IPS-NIHi7 (cell line): ENCODE measurements at regions not wholly inside any gene's neighbourhood (a gene's known extent, or its start where the extent isn't known, plus 50 kb on each side); places are given as distances from the start of the nearest gene placed in this dataset.

Experiments
- DNase-seq: peaks from one replicate; pipeline ENCODE4 v3.0.0; 2012; ENCODE audit warnings: mixed read lengths; ENCODE audit errors: extremely low spot score

DNA sequence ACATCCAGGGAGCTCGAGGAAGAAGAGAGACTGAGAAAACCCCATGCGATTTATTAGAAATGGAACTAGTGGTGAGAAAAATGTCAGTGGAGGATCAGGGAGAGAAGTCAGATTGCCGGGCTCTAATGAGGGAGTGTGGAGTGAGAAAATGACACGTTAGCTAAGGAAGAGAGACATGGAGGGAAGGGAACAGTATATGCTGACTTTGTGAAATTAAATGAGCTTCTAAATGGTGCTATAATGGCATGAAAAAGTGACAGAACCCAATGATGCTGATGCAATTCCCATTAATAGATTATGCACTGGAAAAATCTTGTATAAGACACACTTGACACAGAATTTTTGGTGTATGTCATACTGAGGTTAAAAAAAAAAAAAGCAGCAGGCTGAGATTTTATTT is 112.6 kb downstream of the HSPH1 start:
- DNase-seq, result no peak

DNA sequence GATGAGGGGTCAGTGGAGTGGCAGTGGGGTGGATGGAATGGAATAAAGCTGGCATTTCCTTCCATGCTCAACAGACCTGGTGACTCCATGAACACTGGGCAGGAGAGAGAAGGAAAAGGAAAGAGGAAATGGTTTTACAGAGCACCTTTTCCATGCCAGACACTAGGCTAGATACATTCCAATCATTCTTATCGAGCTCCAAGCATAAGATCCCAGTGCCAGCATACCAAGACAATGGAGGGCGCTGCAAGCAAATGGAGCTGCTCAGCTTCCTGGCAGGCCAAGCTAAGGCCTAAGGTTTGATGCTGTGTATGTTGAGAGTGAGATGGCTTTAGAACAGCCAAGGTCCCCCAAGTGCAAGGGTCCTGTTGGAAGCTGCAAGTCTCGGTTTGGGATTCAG is 113.2 kb downstream of the HSPH1 start:
- DNase-seq, result peak; percentile 36

DNA sequence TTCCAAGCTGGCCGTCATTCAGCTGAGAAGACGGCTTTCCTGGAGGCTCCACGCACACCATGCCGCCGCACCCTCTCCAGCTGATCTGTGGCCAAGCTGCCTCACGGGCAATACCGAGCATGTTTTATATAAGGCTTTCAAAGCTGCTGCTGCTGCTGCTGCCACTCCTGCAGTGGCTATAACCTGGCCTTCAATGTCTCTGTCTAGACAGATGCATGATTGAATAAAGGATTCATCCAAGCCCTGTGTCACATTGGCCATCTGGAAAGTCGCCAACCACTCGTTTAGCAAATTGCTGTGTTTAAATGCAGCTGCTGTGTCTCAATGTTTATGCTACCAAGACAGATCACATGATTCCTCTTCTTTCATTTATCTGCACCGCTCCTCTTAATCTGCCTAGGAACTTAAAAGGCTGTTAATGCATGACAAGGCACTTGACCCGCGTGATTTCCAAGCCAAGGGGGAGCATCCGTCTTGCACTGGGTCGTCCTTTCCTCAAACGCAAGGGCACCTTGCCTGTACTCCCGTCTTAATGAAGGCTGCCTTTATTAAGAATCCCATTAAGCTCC is 114.3 kb downstream of the TEX26 start:
- no peak for DNase-seq

DNA sequence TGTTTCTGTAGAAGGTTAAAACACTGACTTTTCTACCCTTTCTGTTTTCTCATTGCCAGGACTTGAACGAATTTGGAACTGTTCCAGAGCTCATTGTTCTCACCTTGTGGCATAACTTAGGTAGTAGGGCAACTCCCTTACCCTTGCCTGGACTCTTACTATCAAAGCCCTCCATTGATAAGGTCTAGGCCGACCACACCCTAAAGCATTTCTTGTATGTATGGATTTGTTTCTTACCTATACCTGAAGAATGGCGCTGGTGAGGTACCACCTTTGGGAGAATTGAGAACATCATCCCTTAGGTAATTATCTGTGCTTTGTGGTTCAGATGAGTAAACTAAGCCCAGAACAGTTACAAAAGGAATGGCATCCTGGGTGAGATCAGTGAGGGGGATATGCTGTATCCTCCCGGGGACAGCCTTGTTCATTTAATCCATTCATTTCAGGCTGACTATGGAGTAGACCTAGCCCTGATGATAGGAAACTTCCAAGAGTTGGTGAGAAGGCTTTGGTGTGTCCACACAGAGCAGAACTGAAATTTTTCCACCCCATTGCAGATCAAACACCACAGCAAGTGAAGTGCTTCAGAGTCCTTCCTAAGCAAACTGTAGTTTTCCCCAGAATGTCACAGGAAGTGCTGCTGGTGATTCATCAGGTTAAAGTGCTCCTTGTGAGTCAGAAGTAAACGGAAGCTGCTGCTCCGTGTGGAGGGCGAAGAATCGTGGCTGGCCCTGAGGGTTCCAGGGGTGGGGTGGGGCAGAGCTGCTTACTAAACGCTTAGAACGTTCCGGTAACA is 113.0 kb downstream of the TEX26 start:
- peak; percentile 54 for DNase-seq

DNA sequence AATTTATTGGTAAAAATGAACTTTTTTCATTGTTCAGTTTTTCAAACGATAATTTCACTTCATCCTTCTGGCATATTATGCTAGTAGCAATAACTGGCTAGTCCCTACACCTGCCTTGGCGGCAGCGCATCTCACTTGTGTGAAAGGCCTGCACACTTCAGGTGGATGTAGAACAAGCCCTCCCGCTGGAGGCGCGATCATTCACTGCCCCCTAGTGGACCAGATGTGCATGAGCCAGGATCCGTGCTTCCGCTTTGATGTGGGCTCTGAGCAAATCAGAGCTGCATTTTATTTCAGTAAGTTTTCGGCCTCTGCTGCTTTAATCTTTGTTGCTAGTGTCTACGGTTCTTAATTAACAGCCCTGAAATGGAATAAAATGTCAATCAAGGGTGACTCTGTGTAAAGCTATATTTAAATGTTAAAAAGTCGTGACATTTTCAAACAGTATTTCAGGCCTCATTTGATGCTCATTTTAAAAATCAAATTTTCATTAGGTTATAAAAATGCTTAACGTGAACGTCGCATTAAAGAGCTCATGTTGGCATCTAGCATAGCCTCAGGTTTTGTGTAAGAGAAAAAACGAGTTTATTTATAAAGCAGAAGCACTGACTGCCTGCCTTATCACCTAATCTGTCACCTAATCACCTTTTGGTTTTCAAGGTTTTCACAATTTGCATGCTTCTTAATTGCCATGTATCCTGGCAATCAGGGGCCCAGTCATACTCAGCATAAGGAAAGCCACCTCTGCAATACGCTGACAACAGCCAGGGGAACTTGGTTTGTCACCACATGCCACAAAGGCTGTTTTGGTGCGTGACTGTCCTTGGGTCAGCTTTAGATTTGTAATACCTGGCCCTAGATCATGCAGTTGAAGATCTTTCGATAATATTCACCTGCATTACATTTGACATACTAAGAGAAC is 112.2 kb downstream of the TEX26 start:
- DNase-seq, result peak; percentile 87

DNA sequence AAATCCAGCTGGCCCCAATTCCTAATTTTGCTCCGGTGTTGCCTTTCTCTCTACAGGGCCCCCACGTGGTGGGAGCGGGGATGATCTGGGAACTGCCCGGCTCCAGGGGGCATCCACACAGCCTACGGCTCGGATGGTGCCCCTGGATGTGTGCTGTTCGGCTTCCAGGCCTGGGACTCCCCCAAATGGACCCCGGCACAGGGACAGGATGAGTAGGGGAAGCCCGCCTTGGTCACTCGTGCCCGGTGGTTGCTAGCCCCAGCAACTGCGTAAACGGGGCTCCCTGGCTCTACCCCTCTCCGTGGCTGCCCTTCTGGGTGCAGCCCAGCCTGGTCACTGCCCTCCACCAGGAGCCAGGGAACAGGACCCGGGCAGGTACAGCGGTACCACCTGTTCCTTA is 111.5 kb downstream of the TEX26 start:
- DNase-seq, result peak; percentile 66

DNA sequence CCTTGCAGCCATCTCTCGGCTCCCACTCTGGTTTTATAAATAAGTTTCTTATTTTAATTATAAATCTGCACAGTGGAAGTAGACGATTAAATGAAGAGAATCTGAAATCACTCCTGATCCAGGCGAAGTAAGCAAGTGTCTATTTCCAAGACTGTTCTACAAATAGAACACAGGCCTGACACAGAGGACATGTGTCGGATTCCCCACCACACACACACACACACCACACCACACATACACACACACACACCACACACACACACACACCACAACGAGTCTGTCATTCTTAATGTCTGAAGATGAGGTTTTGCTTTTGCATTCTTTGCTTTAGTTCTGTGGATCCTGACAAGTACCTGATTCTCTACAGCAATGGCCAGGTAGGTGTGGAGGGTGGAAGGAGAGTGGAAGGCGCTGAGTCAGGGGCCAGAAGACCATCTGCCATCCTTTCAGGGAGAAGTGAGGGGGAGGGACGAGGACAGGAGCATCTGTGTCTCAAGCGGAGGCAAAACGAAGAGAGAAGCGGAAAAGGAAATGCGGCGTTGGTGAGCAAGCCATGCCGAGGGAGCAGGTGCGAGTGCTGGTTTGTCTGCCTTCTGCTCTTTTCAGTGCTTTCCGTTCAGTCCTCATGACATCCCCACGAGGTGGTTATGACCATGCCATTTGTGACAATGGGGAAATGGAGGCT is 110.2 kb downstream of the TEX26 start:
- DNase-seq, result no peak

DNA sequence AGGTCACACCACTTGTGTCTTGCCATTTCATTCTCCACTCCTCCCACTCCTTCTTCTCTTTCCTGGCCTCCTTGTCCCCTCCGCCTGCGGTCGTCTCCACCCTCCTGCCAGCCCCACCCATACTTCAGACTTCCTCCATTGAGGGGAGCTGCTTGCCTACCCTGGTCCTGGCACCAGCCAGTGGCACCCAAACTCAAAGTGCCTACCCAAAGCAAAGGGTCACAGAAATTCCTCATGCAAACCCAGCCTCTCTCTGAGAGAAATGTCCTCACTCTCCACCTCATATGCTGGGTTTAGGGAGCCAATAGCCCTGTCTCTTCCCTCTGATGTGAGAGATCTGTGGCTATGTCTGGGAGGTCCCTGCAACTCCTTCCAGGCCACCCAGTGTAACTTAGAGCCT is 109.6 kb downstream of the TEX26 start:
- no peak for DNase-seq

DNA sequence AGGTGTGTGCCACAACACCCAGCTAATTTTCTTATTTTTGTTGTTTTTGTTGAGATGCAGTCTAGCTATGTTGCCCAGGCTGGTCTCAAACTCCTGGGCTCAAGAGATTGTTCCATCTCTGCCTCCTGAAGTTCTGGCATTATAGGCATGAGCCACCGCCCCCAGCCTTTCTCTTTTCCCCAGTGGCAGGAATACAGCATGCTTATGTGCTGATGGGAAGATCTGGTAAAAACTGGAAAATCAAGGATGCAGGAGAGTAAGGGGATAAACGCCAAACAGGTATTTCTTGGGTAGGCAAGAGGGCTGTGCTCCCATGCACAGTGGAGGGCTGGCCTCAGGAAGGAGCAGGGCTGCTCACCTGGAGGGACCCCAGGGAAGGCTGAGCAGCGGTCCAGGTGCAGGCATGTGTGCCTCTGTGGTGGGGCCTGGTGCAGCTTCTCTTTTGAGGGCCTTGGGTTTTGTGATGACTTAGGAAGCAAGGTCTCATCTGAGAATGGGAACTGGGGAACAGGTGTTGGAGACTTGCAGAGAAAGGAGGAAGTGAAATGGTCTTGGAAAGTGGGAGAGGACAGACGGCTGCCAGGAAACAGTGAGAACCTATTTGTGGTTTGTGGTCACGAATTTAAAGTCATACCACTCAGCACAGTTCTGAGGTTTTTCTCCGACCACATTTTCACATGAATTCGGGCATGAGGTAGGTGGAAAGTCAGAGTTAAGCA is 106.5 kb downstream of the TEX26 start:
- DNase-seq, result no peak

DNA sequence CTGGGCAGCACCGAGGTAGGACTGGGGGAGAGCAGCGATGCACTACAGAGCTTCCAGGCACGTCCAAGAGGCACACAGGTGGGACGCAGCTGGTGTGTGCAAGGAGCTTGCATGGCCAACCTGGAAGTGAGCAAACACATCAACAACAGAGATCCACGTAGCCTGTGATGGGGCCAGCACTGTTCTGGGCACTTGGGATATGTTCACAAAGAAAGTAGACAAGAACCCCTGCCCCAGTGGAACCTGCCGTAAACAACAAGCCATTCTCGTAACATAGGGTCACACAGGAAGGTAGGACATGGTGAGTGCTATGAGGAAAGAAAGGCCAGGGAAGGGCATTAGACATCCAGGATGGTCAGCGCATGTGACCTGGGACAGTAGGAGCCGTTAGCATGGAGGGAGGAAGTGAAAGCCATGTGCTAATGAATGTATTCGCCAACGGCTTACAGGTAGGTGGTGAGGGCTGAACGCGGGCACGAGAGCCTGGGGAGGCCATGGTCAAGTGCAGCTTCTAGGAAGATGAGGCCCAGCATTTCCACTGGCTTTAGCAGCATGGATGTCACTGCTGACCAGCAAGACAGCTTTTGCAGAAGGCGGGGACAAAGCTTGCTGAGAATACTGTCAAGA is 105.5 kb downstream of the TEX26 start:
- DNase-seq, result no peak

DNA sequence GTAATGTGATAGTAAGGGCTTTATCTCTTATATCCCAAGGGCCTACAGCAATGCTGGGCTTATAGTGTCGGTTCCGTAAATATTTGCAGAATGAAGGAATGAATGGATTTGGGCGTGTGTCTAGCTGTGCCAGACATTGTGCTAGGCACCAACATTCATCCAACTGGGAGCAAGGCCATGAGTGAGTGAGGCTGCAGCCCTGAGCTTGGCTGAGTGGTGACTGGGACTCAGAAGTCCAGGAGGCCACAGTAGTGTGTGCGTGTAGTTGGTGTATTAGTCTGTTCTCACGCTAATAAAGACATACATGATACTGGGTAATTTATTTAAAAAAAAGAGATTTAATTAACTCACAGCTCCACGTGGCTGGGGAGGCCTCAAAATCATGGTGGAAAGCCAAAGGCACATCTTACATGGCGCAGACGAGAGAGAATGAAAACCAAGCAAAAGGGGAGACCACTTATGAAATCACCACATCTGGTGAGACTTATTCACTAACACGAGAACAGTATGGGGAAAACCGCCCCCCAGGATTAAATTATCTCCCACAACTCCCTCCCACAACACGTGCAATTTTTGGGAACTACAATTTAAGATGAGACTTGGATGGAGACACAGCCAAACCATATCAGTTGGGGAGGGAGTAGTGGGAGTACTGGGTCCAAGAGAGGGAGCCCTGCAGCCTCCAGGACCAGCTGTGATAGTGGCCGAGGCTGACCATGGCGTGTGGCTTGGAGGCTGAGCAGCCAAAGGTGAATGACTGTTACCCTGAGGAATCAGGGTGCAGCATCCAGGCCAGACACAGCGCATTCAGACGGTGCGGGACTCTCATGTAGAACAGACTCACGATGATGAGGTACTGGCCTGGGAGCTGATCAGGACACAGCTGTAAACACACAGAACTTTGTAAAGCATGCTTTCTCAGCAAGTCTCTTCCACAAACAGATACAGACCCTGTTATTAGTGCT is 104.6 kb downstream of the TEX26 start:
- DNase-seq, result no peak

DNA sequence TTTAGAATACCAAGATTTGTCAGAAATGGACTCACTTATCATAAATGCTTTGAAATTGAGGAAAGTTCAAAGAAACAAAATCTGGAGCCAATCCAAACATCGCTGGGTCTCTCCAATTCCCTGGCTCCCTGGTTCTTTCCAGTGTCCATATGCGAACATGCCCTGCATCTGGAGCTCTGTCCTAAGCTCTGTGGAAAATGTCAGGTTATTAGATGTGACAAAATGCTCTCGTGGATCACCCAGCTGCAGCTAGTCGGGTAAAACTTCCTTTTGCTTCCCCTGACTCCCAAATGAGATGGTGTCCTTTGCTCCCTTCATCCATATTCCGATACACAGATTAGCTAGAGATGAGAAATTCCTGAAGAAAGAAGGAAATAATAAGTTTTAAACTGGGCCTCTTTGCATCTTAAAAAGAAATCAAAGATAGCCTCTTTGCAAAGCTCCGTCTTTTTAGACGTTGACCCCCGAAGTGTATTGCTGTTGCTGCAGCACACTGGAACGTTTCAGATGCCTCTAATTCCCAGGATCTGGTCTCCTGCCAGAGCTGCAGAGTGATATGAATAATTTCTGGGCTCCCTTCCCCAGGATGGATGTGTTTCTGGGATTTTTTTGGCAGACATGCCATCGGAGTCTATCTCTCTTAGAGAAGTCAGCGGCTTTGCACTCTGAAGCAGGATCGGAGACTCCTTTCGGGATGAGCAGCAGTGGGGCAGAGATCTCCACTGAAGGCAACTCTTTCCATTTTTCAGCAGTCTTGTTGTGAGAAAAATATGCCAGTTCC is 102.9 kb downstream of the TEX26 start:
- DNase-seq, result no peak

DNA sequence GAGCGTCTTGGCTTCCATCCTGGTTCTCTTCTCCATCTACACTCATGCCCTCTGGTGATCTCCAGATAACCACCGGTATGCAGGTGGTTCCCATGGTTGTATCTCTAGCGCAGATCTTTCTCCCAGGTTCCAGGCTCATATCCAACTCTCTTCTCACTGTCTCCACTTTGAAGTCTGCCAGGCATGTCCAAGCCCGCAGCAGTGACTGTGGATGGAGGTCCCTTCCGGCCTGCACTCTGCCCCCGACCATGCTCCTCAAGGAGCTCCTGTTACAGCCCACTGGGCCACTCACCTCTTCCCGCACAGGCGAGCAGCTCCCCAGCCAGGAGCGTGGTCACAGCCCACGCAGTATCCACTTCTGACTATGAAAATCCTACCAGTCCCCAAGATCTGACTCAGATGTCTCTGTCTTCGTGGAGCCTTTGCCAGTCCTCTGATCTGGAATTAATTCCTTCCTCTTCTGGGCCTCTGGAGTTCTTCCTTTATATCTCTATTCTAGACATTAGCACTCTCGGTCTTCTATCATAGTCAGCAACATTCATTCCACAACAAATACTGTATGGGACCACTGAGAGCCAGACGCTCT is 100.2 kb downstream of the TEX26 start:
- DNase-seq, result no peak

DNA sequence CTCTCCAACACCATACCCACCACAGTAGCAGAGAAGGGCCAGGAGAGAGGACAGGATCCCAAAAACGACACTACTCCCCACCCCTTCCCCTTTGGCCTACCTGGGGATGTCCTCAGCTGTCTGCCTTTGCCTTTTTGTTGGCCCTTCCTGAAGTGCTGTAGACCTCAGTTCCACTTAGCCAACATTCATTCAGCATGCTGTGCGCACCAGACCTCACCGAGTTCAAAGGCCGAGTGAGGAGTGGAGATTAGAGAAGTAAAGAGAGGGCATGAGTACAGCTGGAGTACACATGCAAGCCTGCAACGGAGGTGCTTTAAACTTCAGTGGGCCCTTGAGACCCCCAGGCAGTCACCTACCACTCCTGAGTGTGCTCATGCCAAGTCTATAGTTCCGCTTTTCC is 99.0 kb downstream of the TEX26 start:
- DNase-seq, result no peak

DNA sequence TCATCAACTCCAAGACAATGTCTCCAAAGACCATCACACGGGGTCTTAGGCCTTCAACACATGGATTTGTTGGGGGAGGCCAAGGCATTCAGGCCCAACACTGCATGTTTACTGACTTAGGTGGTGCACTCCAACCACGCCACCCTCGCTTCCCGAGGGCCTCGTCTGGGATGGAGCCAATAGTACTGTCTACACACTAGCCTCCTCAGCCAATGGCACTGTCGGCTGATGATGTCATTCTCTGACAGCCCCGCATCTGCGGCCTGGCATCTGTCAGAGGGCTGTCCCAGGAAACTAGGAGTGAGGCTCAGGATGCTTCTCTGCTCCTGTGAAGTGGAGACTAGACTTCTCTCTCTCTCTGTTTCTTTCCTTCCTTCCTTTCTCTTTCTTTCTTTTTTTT is 96.6 kb downstream of the TEX26 start:
- peak; percentile 42 for DNase-seq

DNA sequence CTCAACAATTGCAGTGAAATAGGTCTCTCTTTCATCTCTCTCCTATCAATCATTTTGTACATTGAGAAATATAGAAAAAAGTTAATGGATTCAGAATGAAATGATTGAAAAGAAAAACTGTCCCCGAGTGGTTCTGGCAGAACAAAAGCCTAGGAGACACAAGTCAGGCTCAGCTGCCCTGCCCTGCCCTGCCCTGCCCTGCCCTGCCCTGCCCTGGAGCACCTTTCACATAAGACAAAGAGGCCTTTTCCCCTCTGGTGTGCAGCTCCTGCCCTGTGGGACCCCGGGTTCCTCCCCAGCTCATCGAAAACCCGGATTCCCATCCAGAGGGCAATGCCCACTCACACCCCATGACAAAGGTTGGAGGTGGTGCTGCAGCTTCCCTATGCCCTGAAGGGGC is 94.7 kb downstream of the TEX26 start:
- no peak for DNase-seq
